ENCODE measurements at regions not wholly inside any gene's neighbourhood (a gene's known extent, or its start where the extent isn't known, plus 50 kb on each side); places are given as distances from the start of the nearest gene placed in this dataset.

- no peak for DNase-seq (ENCODE audit: low read depth)
These were observed 296.5 kb upstream of the KAZN start for GRCh38 chr1:14302025-14302424.

GRCh38 chr1:14303011-14303410, 295.5 kb upstream of the KAZN start:
- DNase-seq (ENCODE audit: low read depth) = no peak

- no peak for DNase-seq (ENCODE audit: low read depth)
These were observed 294.1 kb upstream of the KAZN start for GRCh38 chr1:14304381-14304865.

GRCh38 chr1:14308460-14308859, 290.0 kb upstream of the KAZN start:
- no peak for DNase-seq (ENCODE audit: low read depth)

- no peak for DNase-seq (ENCODE audit: low read depth)
These were observed 288.5 kb upstream of the KAZN start for GRCh38 chr1:14309984-14310383.

GRCh38 chr1:14310476-14310875, 288.0 kb upstream of the KAZN start:
- no peak for DNase-seq (ENCODE audit: low read depth)

GRCh38 chr1:14313731-14314431, 284.6 kb upstream of the KAZN start:
- DNase-seq (ENCODE audit: low read depth) = no peak

GRCh38 chr1:14318830-14319229, 279.7 kb upstream of the KAZN start:
- DNase-seq (ENCODE audit: low read depth) = no peak

- DNase-seq (ENCODE audit: low read depth) = no peak
These were observed 278.0 kb upstream of the KAZN start for GRCh38 chr1:14320518-14320917.

- DNase-seq (ENCODE audit: low read depth) = no peak
These were observed 277.5 kb upstream of the KAZN start for GRCh38 chr1:14320986-14321385.

GRCh38 chr1:14321422-14321821, 277.1 kb upstream of the KAZN start:
- DNase-seq (ENCODE audit: low read depth) = no peak

- DNase-seq (ENCODE audit: low read depth) = no peak
These were observed 274.8 kb upstream of the KAZN start for GRCh38 chr1:14323568-14324247.

- no peak for DNase-seq (ENCODE audit: low read depth)
These were observed 274.2 kb upstream of the KAZN start for GRCh38 chr1:14324248-14324630.

- DNase-seq (ENCODE audit: low read depth) = no peak
These were observed 271.6 kb upstream of the KAZN start for GRCh38 chr1:14326857-14327256.

GRCh38 chr1:14328685-14329084, 269.8 kb upstream of the KAZN start:
- no peak for DNase-seq (ENCODE audit: low read depth)

- DNase-seq (ENCODE audit: low read depth) = no peak
These were observed 266.3 kb upstream of the KAZN start for GRCh38 chr1:14332158-14332557.

GRCh38 chr1:14334336-14335176, 263.9 kb upstream of the KAZN start:
- no peak for DNase-seq (ENCODE audit: low read depth)

- DNase-seq (ENCODE audit: low read depth) = no peak
These were observed 260.0 kb upstream of the KAZN start for GRCh38 chr1:14338509-14338908.

GRCh38 chr1:14339288-14339687, 259.2 kb upstream of the KAZN start:
- no peak for DNase-seq (ENCODE audit: low read depth)

- no peak for DNase-seq (ENCODE audit: low read depth)
These were observed 258.3 kb upstream of the KAZN start for GRCh38 chr1:14340002-14340785.

GRCh38 chr1:14341147-14341546, 257.3 kb upstream of the KAZN start:
- DNase-seq (ENCODE audit: low read depth) = no peak

GRCh38 chr1:14345946-14346550, 252.4 kb upstream of the KAZN start:
- DNase-seq (ENCODE audit: low read depth) = no peak
